Breast epithelium (tissue), 3 donors: ENCODE measurements at regions not wholly inside any gene's neighbourhood (a gene's known extent, or its start where the extent isn't known, plus 50 kb on each side); places are given as distances from the start of the nearest gene placed in this dataset.

Experiments used
- POLR2A ChIP-seq: fragments of 450-650 bp; IDR thresholded peaks from one replicate; pipeline ENCODE4 v1.6.1; 2016; ENCODE audit warnings: antibody characterized with exemption, mild to moderate bottlenecking, moderate library complexity
- POLR2AphosphoS5 ChIP-seq, 3 donors: sonication (generic); formaldehyde crosslinking; IDR thresholded peaks; one replicate each; pipeline ENCODE4 v1.6.1; 2017; ENCODE audit warnings: antibody characterized with exemption in 3 of 3
- TF ChIP-seq, protein P1 (sequence below), 3 donors: fragments of 450-650 bp; IDR thresholded peaks; one replicate each; pipeline ENCODE4 v1.5.1; 2016 to 2017; ENCODE audit warnings: antibody characterized with exemption in 3 of 3, mild to moderate bottlenecking in 3 of 3, moderate library complexity in 3 of 3

GRCh38 chr13:50514249-50514648 is 329.2 kb downstream of the DLEU7 start:
- no peak for TF ChIP-seq POLR2A
- TF ChIP-seq, protein P1, sequence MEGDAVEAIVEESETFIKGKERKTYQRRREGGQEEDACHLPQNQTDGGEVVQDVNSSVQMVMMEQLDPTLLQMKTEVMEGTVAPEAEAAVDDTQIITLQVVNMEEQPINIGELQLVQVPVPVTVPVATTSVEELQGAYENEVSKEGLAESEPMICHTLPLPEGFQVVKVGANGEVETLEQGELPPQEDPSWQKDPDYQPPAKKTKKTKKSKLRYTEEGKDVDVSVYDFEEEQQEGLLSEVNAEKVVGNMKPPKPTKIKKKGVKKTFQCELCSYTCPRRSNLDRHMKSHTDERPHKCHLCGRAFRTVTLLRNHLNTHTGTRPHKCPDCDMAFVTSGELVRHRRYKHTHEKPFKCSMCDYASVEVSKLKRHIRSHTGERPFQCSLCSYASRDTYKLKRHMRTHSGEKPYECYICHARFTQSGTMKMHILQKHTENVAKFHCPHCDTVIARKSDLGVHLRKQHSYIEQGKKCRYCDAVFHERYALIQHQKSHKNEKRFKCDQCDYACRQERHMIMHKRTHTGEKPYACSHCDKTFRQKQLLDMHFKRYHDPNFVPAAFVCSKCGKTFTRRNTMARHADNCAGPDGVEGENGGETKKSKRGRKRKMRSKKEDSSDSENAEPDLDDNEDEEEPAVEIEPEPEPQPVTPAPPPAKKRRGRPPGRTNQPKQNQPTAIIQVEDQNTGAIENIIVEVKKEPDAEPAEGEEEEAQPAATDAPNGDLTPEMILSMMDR (IDR thresholded peaks at IDR 0.05): no peak
- no peak for TF ChIP-seq POLR2AphosphoS5 (IDR thresholded peaks at IDR 0.05)
